ENCODE measurements at regions not wholly inside any gene's neighbourhood (a gene's known extent, or its start where the extent isn't known, plus 50 kb on each side); places are given as distances from the start of the nearest gene placed in this dataset.
"Not testable (repeated sequence)": the region's sequence is repeated elsewhere in the genome, so short reads cannot be mapped to it uniquely, and the experiment has no call there.

DNA sequence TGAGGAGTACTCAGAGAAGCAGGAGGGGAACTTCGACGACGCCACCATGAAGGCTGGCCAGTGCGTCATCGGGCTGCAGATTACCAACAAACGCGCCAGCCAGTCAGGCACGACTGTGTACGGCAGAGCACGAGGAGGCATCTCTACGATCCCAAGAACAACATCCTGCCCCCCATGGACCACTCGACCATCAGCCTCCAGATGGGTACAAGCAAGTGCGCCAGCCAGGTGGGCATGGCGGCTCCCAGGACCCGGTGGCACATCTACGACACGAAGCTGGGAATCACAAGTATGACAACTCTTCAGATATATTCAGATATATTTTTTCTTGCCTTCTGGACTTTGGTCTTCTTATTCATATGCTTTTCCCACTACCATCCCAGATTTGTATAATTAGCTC, 454.5 kb downstream of the TUBA3C start:
- TF ChIP-seq, protein P1, sequence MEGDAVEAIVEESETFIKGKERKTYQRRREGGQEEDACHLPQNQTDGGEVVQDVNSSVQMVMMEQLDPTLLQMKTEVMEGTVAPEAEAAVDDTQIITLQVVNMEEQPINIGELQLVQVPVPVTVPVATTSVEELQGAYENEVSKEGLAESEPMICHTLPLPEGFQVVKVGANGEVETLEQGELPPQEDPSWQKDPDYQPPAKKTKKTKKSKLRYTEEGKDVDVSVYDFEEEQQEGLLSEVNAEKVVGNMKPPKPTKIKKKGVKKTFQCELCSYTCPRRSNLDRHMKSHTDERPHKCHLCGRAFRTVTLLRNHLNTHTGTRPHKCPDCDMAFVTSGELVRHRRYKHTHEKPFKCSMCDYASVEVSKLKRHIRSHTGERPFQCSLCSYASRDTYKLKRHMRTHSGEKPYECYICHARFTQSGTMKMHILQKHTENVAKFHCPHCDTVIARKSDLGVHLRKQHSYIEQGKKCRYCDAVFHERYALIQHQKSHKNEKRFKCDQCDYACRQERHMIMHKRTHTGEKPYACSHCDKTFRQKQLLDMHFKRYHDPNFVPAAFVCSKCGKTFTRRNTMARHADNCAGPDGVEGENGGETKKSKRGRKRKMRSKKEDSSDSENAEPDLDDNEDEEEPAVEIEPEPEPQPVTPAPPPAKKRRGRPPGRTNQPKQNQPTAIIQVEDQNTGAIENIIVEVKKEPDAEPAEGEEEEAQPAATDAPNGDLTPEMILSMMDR (conservative IDR thresholded peaks at IDR 0.05; ENCODE audit: low read depth, low read length) = not testable (repeated sequence)
- not testable (repeated sequence) for TF ChIP-seq POLR2A (IDR thresholded peaks at IDR 0.05; ENCODE audit: low read depth, low read length); MXI1 (IDR thresholded peaks at IDR 0.05; ENCODE audit: borderline replicate concordance, low read depth, low read length); NFE2L2 (IDR thresholded peaks at IDR 0.05; ENCODE audit: low read depth, low read length); RAD21 (IDR thresholded peaks at IDR 0.05; ENCODE audit: low read length); SMC3 (IDR thresholded peaks at IDR 0.05; ENCODE audit: low read depth, low read length); RCOR1 (IDR thresholded peaks at IDR 0.05; ENCODE audit: insufficient replicate concordance, low read length); BHLHE40 (IDR thresholded peaks at IDR 0.05; ENCODE audit: low read depth, low read length); CHD1 (IDR thresholded peaks at IDR 0.05; ENCODE audit: low read depth, low read length); MAZ (IDR thresholded peaks at IDR 0.05; ENCODE audit: borderline replicate concordance, low read depth, low read length); FOS (IDR thresholded peaks at IDR 0.05; ENCODE audit: low read depth, low read length); CEBPB (IDR thresholded peaks at IDR 0.05; ENCODE audit: low read depth, low read length)
- TF ChIP-seq, protein P2, sequence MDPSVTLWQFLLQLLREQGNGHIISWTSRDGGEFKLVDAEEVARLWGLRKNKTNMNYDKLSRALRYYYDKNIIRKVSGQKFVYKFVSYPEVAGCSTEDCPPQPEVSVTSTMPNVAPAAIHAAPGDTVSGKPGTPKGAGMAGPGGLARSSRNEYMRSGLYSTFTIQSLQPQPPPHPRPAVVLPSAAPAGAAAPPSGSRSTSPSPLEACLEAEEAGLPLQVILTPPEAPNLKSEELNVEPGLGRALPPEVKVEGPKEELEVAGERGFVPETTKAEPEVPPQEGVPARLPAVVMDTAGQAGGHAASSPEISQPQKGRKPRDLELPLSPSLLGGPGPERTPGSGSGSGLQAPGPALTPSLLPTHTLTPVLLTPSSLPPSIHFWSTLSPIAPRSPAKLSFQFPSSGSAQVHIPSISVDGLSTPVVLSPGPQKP (IDR thresholded peaks at IDR 0.05; ENCODE audit: borderline replicate concordance, low read depth, low read length) = not testable (repeated sequence)
